Prostate gland (tissue), 2 donors: ENCODE measurements at regions not wholly inside any gene's neighbourhood (a gene's known extent, or its start where the extent isn't known, plus 50 kb on each side); places are given as distances from the start of the nearest gene placed in this dataset.

Experiments used
- DNase-seq: peaks from one replicate; pipeline ENCODE4 v3.0.0-alpha.2; 2019; ENCODE audit warnings: low spot score
- H3K27ac ChIP-seq, 2 donors: fragments of 200-600 bp; sonication (generic); 2 replicates each; pipeline ENCODE4 v1.5.1; 2017 to 2019
- H3K27me3 ChIP-seq: fragments of 200-600 bp; sonication (generic); replicated peaks from 2 replicates; pipeline ENCODE4 v1.5.1; 2019; ENCODE audit not compliant: insufficient read depth
- H3K36me3 ChIP-seq, 2 donors: fragments of 200-600 bp; sonication (generic); 1 replicate in 1 of 2; 2 replicates in 1 of 2; pipeline versions ENCODE4 v1.5.1 to v1.8.1; 2017 to 2019
- H3K4me1 ChIP-seq: fragments of 200-600 bp; sonication (generic); replicated peaks from 2 replicates; pipeline ENCODE4 v1.5.1; 2019
- H3K4me3 ChIP-seq, 2 donors: fragments of 200-600 bp; sonication (generic); 2 replicates each; pipeline ENCODE4 v1.5.1; 2017 to 2019
- H3K9me3 ChIP-seq: fragments of 200-600 bp; sonication (generic); 2 replicates; pipeline ENCODE4 v1.5.1; 2017
- CTCF ChIP-seq, 4 experiments: fragments of 200-600 bp in 2 of 4; fragments of 450-650 bp in 2 of 4; sonication (generic) in 2 of 4; IDR thresholded peaks; 1 replicate in 3 of 4; 2 replicates in 1 of 4; pipeline ENCODE4 v1.5.1; 2016 to 2019; ENCODE audit warnings: antibody characterized with exemption in 4 of 4, mild to moderate bottlenecking in 2 of 4, moderate library complexity in 2 of 4
- POLR2A ChIP-seq: fragments of 450-650 bp; IDR thresholded peaks from one replicate; pipeline ENCODE4 v1.6.1; 2016; ENCODE audit warnings: antibody characterized with exemption, mild to moderate bottlenecking
- POLR2AphosphoS5 ChIP-seq: sonication (generic); formaldehyde crosslinking; IDR thresholded peaks from one replicate; pipeline ENCODE4 v1.6.1; 2017; ENCODE audit warnings: antibody characterized with exemption
- WGBS: methylation state at CpG from one replicate; pipeline ENCODE4 v1.1.5; 2018; 5-methylcytosine and 5-hydroxymethylcytosine counted together
- intact Hi-C: fragments of 100-400 bp; cut with DNase I; formaldehyde crosslinking; loops from one replicate; pipeline ENCODE4 v1.14.2; 2022

DNA sequence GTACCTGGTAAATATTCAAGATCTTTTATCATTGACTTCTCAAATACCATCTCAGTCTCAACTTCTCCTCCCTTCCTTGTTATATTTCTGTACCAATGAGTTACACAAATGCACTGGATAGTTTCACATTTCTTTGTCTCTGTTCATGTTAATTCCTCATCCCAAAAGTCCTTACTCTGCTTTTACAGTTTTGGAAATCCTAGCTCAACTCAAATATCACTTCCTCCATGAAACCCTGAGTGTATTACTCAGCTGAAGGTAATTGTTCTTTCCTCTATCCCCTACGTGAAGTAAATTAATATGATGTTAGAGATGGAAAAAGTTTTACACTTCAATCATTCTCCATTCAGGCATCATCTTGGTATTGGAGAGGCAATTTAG lies 241.5 kb downstream of the TLE4 start:
- no peaks in the 10 kb centered on the region for H3K27me3 ChIP-seq
- intact Hi-C loops, result no loop called here
- TF ChIP-seq CTCF (IDR thresholded peaks at IDR 0.05) (no peak), POLR2A (no peak)
- H3K4me3 ChIP-seq, result no peak overlapping the region
- no peak overlapping the region for H3K27ac ChIP-seq
- 59% methylated on average over 1 of the region's 1 CpG for WGBS
- H3K4me1 ChIP-seq, result no peaks in the 10 kb centered on the region
- H3K9me3 ChIP-seq, result no peaks in the 10 kb centered on the region
- no peak for DNase-seq
- no peaks in the 10 kb centered on the region for H3K36me3 ChIP-seq

- DNase-seq, result no peak
- H3K27ac ChIP-seq, result no peak overlapping the region
- TF ChIP-seq CTCF (IDR thresholded peaks at IDR 0.05), result no peak
- TF ChIP-seq POLR2AphosphoS5, result no peak
- intact Hi-C loops, result no loop called here
- 54% methylated on average over 8 of the region's 8 CpGs for WGBS
- no peak overlapping the region for H3K4me3 ChIP-seq
- H3K4me1 ChIP-seq, result no peaks in the 10 kb centered on the region
- no peaks in the 10 kb centered on the region for H3K9me3 ChIP-seq
- no peaks in the 10 kb centered on the region for H3K27me3 ChIP-seq
- no peaks in the 10 kb centered on the region for H3K36me3 ChIP-seq
These were observed 240.9 kb downstream of the TLE4 start for GRCh38 chr9:79812507-79813257.

- H3K27ac ChIP-seq, result no peak overlapping the region
- intact Hi-C loops, result no loop called here
These were observed 240.3 kb downstream of the TLE4 start for GRCh38 chr9:79812099-79812498.

DNA sequence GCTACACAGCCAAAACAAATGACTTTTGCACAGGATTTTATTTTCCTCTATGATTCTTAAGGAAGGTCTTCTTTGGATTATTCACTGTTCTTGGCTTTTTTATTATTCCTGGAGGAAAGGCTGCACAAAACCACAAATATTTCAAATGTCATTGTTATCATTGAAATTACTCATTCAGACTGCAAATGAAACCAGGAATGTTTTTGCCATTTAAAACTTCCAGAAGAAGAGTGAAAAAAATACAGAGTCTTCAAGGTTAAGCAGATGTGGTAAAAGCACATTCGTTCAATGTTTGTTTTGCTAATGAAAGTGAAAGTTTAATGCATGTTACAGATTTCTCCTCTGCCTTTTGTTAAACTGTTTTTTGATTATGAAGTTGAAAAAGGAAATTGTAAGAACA lies 238.2 kb downstream of the TLE4 start:
- Histone ChIP-seq H3K9me3 (no peaks in the 10 kb centered on the region), H3K4me3 (no peak overlapping the region), H3K27ac (no peak overlapping the region), H3K27me3 (no peaks in the 10 kb centered on the region), H3K4me1 (no peaks in the 10 kb centered on the region), H3K36me3 (no peaks in the 10 kb centered on the region)
- TF ChIP-seq CTCF (IDR thresholded peaks at IDR 0.05), result no peak
- TF ChIP-seq POLR2A, result no peak
- TF ChIP-seq POLR2AphosphoS5, result no peak
- WGBS, result 7% methylated on average over 1 of the region's 1 CpG
- intact Hi-C loops, result no loop called here
- no peak for DNase-seq

More at GRCh38 chr9:79812099-79812498, 240.3 kb downstream of the TLE4 start:
- no peak for DNase-seq
- H3K27me3 ChIP-seq, result no peaks in the 10 kb centered on the region
- TF ChIP-seq POLR2AphosphoS5, result no peak
- TF ChIP-seq CTCF (IDR thresholded peaks at IDR 0.05), result no peak
- no peak for TF ChIP-seq POLR2A
- WGBS, result 66% methylated on average over 3 of the region's 3 CpGs
- no peaks in the 10 kb centered on the region for H3K36me3 ChIP-seq
- no peaks in the 10 kb centered on the region for H3K4me1 ChIP-seq
- no peak overlapping the region for H3K4me3 ChIP-seq
- no peaks in the 10 kb centered on the region for H3K9me3 ChIP-seq

DNA sequence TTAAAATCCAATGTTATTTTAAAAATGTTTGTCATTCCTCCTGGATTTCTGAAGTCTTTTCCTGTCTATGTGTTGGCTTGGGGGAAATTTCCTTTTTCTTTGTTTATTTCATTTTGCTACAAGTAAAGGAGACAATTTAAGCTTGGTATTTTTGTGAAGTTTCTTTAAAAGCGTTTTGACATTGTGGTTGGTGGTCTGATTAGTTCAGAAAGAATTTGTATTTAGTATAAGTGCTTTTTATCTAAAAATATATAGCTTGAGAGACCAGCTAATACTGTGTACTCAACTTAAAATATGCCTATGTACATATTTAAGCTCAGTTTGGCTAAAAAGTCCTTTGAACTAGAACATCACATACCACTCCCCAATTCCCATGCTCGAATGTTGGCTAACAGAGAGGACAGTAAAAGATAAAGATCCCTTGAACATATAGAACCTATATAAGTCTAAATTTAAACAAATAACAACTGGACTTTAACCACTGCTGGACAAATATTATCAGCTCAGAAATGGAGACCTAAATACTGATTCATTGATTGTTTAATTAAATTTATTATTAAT lies 237.6 kb downstream of the TLE4 start:
- no peak overlapping the region for H3K4me3 ChIP-seq
- DNase-seq, result no peak
- no peak overlapping the region for H3K27ac ChIP-seq
- H3K4me1 ChIP-seq, result no peaks in the 10 kb centered on the region
- 61% methylated on average over 2 of the region's 2 CpGs for WGBS
- intact Hi-C loops, result no loop called here
- H3K27me3 ChIP-seq, result no peaks in the 10 kb centered on the region
- no peak for TF ChIP-seq POLR2A
- no peak for TF ChIP-seq CTCF (IDR thresholded peaks at IDR 0.05)
- no peak for TF ChIP-seq POLR2AphosphoS5
- H3K9me3 ChIP-seq, result no peaks in the 10 kb centered on the region
- no peaks in the 10 kb centered on the region for H3K36me3 ChIP-seq
